ENCODE measurements at regions not wholly inside any gene's neighbourhood (a gene's known extent, or its start where the extent isn't known, plus 50 kb on each side); places are given as distances from the start of the nearest gene placed in this dataset.

- TF ChIP-seq CTCF (IDR thresholded peaks at IDR 0.05) (no peak), ZFX (IDR thresholded peaks at IDR 0.05; ENCODE audit: borderline replicate concordance) (no peak)
Observed at GRCh38 chr3:64765947-64766346, 78.1 kb upstream of the ADAMTS9 start.
